GM12864 (cell line): ENCODE measurements at regions not wholly inside any gene's neighbourhood (a gene's known extent, or its start where the extent isn't known, plus 50 kb on each side); places are given as distances from the start of the nearest gene placed in this dataset.
"Not testable (repeated sequence)": the region's sequence is repeated elsewhere in the genome, so short reads cannot be mapped to it uniquely, and the experiment has no call there.

Experiments
- DNase-seq: peaks from one replicate; pipeline ENCODE4 v3.0.0-alpha.2; 2011; ENCODE audit warnings: low read depth
- H3K4me3 ChIP-seq: 2 replicates; pipeline ENCODE4 v1.5.1; 2011; ENCODE audit warnings: mild to moderate bottlenecking, low read depth, low read length, control low read depth
- CTCF ChIP-seq: IDR thresholded peaks from 2 replicates; pipeline ENCODE4 v1.5.1; 2011; ENCODE audit warnings: low read depth, mild to moderate bottlenecking, moderate library complexity, low read length, control low read depth, inconsistent platforms; ENCODE audit errors: missing control alignments

GRCh38 chr7:106713452-106713851 lies 52.5 kb upstream of the CCDC71L start:
- not testable (repeated sequence) for DNase-seq, H3K4me3 ChIP-seq

GRCh38 chr7:106714590-106715442 lies 53.9 kb upstream of the CCDC71L start:
- DNase-seq, H3K4me3 ChIP-seq: not testable (repeated sequence)

GRCh38 chr7:106715730-106716129 lies 54.8 kb upstream of the CCDC71L start:
- no peak overlapping the region for H3K4me3 ChIP-seq
- no peak for TF ChIP-seq CTCF
- no peak for DNase-seq

- H3K4me3 ChIP-seq = no peak overlapping the region
- DNase-seq = no peak
- no peak for TF ChIP-seq CTCF
Observed at GRCh38 chr7:106717254-106717954, 56.4 kb upstream of the CCDC71L start.

- peak; percentile 55 for DNase-seq
- TF ChIP-seq CTCF = no peak
- no peak overlapping the region for H3K4me3 ChIP-seq
Observed at GRCh38 chr7:106717955-106718871, 57.3 kb upstream of the CCDC71L start.

GRCh38 chr7:106720641-106721040 lies 59.7 kb upstream of the CCDC71L start:
- TF ChIP-seq CTCF = no peak
- no peak for DNase-seq
- no peak overlapping the region for H3K4me3 ChIP-seq

- TF ChIP-seq CTCF = no peak
- no peak for DNase-seq
Observed at GRCh38 chr7:106721816-106722785, 61.1 kb upstream of the CCDC71L start.

More at GRCh38 chr7:106721816-106722785, 61.1 kb upstream of the CCDC71L start:
- no peak overlapping the region for H3K4me3 ChIP-seq
